ENCODE measurements at regions not wholly inside any gene's neighbourhood (a gene's known extent, or its start where the extent isn't known, plus 50 kb on each side); places are given as distances from the start of the nearest gene placed in this dataset.

DNA sequence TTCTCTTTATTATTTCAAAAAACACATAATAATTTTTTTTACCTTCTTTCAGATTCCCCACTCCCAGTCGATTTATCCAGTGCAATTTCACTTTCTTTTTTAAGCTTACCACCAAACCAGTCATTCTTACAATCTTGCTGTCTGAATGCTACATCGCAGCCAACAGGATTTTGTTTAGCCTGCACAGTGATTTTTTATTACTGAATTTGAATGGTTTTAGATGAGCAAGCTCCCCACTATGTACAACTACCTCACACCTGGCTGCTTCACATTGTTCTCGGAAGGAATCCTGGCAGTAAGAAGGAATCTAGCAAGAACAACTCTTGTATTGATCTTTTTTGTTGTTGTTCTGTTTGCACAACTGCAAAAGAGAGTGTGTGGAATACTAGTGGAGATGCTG lies 668.1 kb upstream of the WWC1 start:
- no peak for DNase-seq

GRCh38 chr5:167624053-167624452 lies 667.4 kb upstream of the WWC1 start:
- DNase-seq = no peak

DNA sequence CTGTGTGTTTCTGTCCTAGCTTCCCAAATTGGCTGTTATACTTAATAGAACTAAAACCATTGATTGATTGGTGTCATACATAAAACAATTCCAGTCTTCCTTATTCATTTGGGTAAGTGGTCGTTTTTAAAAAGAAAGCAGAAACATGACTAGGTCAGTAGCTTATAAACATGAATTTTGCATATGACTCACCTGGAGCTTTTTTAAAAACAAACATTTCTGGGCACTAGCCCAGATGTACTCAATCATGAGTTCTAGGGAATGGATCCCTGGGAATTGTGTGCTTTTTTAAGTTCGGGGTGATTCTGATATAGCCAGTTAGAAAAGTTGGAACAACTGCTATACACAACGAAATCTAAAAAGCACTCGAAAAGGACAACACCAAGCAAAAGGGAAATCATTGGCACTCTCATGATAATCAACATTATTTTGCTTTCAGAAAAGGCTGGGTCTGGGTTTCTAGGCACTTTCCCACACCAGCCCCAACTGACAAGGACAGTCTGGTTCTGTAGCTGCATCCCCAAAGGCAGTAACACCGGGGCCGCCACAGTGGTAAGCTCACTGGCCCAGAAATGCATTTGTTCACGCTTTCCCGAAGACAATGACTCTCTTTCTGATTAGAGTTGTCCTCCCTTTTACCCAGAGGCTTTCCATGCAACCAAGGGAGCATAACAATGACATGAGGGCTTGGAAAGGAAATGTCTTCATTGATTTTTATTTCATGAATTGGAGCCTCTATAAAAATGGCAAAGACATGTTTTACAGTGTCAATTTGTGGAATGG lies 664.9 kb upstream of the WWC1 start:
- no peak for DNase-seq

GRCh38 chr5:167629634-167630033 lies 661.8 kb upstream of the WWC1 start:
- DNase-seq = no peak

GRCh38 chr5:167631191-167631590 lies 660.3 kb upstream of the WWC1 start:
- DNase-seq = no peak

GRCh38 chr5:167633114-167633513 lies 658.3 kb upstream of the WWC1 start:
- no peak for DNase-seq

- DNase-seq = no peak
These were observed 657.5 kb upstream of the WWC1 start for GRCh38 chr5:167633931-167634341.

- DNase-seq = no peak
These were observed 657.0 kb upstream of the WWC1 start for GRCh38 chr5:167634432-167634831.

- no peak for DNase-seq
These were observed 652.6 kb upstream of the WWC1 start for GRCh38 chr5:167638816-167639215.

- DNase-seq = no peak
These were observed 652.2 kb upstream of the WWC1 start for GRCh38 chr5:167639273-167639672.

DNA sequence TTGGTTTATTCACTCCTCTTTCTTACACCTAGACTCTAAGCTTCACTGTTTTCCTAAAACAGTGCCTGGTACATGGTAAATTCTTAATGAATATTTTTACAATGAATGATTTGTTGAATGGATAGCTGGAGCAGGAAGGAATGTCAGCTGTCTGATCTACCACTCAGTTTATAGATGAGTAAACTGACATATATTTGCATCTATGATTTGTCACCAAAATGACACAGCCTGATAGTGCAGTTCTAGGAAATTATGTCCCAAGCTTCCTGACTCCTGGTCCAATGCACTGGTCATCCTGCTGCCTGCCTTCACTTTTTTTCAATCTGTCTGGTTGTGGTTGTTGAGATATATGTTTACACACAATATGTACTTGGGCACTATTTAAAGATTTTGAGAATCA lies 651.7 kb upstream of the WWC1 start:
- no peak for DNase-seq

DNA sequence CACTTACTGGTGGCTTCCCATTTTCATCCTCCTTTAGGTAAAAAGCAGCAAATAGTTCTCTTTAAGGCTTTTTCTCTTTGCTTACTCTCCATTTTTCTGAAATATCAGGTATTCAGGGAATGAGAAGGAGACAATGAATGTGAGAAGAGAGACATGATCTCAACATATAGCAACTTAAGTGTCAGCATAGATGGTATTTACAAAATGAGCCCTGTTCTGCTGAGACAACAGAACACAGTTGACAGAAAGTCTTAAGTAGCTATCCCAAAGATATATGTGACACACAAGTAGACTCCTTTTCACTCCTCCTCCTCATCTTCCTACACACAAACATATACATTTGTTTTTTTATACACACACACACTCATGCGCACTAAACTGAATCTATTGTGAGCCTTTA lies 649.3 kb upstream of the WWC1 start:
- no peak for DNase-seq

- no peak for DNase-seq
These were observed 648.5 kb upstream of the WWC1 start for GRCh38 chr5:167642779-167643517.

GRCh38 chr5:167643631-167644280 lies 647.7 kb upstream of the WWC1 start:
- DNase-seq = no peak

- no peak for DNase-seq
These were observed 646.8 kb upstream of the WWC1 start for GRCh38 chr5:167644619-167645018.

DNA sequence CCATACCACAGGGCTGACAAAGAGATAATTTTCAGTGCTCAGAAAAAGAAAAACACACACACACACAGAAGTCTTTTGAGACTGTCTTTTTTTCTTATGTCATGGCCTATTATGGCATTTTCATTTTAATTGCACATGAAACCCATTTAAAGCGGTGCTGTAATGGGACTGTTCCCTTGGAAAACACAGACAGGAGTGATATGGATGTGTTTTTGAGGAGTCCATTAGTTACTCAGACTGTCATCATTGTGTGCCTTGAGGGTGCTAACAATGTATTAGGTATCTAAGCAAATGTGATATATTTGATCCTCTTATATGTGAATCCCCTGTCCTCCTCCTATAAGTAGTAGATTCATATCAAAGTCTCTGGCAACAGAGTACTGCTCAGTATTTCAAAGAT lies 642.0 kb upstream of the WWC1 start:
- no peak for DNase-seq

DNA sequence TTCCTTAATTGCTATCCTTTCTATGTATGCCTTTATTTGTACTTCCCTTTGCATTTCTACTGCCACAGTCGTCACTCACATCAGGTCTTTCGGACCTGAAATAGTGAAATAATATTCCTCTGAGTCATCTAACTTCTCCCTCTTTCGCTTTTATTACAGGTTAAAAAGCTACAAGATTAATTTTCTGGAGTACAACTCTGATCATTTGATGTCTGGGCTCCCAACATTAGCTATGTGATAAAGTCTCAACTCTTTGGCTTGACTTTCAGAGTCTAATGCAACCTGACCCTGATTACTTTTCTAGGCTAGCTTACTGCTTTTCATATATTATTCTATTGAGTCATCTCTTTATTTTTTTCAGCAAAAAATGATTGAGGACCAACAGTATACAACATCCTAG lies 638.8 kb upstream of the WWC1 start:
- DNase-seq = no peak

GRCh38 chr5:167653645-167654106 lies 637.8 kb upstream of the WWC1 start:
- DNase-seq = no peak

DNA sequence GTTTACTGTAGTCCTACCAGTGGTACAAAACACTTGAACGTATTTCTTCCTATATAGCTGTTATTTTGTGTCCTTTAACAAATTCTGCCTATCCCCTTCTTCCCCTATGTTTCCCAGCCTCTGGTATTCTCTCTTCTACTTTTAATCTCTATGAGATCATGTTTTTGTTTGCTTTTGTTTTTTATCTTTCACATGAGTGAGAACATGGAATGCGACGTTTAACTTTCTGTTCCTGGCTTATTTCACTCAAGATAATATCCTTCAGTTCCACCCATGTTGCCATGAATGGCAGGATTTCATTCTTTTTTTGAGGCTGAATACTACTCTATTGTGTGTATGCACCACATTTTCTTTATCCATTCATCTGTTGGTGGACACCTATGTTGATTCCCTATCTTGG lies 634.4 kb upstream of the WWC1 start:
- no peak for DNase-seq

DNA sequence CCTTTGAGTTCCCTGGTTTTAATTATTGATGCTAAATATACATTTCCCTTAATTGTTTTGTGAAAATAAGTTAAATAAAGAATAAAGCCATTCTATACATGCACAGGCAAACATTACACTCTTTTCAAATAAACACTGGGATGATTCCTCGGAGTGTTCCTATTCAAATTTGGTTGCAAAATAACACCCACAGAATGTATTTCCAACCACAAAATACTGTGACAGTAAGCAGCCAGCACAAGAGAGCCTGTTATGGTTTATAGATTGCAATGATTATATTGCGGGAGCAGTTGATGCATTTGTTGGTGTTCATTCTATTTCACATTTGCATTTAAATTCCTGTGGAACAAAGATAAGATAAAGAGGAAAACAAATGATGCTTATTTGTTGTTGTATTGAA lies 632.6 kb upstream of the WWC1 start:
- no peak for DNase-seq

DNA sequence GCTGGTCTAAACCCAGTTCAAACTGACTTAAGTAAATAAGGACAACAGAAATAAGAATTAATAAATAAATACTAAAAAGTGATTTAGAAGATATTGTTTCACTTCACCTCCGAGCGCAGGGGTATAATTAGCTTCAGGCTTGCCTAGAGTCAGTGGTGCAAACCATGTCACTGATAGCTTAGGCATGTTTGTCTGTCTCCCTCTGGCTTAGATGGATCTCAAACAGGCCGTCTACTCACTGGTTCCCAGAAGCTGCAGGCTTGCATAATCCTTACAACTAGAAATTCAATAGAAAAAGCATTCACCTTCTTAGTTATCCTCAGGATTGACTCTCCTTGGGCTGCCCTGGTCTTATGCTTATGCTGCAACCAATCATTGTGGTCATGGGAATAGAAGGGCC lies 629.8 kb upstream of the WWC1 start:
- DNase-seq = no peak

- DNase-seq = no peak
These were observed 627.1 kb upstream of the WWC1 start for GRCh38 chr5:167664222-167664804.

GRCh38 chr5:167665841-167666375 lies 625.5 kb upstream of the WWC1 start:
- DNase-seq = no peak

Measured in T-helper 2 cell (primary cell).